ENCODE measurements at regions not wholly inside any gene's neighbourhood (a gene's known extent, or its start where the extent isn't known, plus 50 kb on each side); places are given as distances from the start of the nearest gene placed in this dataset.

GRCh38 chr2:34729845-34730244 lies 1130.7 kb upstream of the FAM98A start:
- TF ChIP-seq CTCF (conservative IDR thresholded peaks at IDR 0.05; ENCODE audit: low read depth, low read length) (no peak), EZH2 (IDR thresholded peaks at IDR 0.05; ENCODE audit: low read length, unreplicated experiment) (no peak), EZH2phosphoT487 (IDR thresholded peaks at IDR 0.05; ENCODE audit: borderline replicate concordance, low read length) (no peak)
- Histone ChIP-seq H4K20me1 (ENCODE audit: low read length) (no peaks in the 10 kb centered on the region), H3K4me3 (ENCODE audit: low read length) (no peak overlapping the region), H3K27ac (ENCODE audit: low read length) (no peak overlapping the region), H3K9me2 (replicated peaks; ENCODE audit: low read length) (no peaks in the 10 kb centered on the region), H3F3A (ENCODE audit: low read length, unreplicated experiment) (no peaks in the 10 kb centered on the region), H3K9ac (ENCODE audit: low read length) (no peak overlapping the region), H2AFZ (ENCODE audit: low read length) (no peak overlapping the region), H3K4me1 (ENCODE audit: insufficient read depth, low read length) (no peaks in the 10 kb centered on the region), H3K4me2 (ENCODE audit: low read length) (no peak overlapping the region), H3K79me2 (ENCODE audit: low read length) (no peaks in the 10 kb centered on the region), H3K9me3 (ENCODE audit: low read length) (no peaks in the 10 kb centered on the region), H3K27me3 (ENCODE audit: low read length) (no peaks in the 10 kb centered on the region), H3K36me3 (ENCODE audit: low read depth, low read length) (no peaks in the 10 kb centered on the region)
- ChIA-PET POLR2A (ENCODE audit: unreplicated experiment) (no interaction called here), CTCF (no interaction called here)
- intact Hi-C loops (cut with micrococcal nuclease): no loop called here
- ATAC-seq (no peak), DNase-seq (no peak)
- BruUV-seq (replicated peaks): no TSS peak

GRCh38 chr2:34724107-34724506 lies 1125.0 kb upstream of the FAM98A start:
- Histone ChIP-seq H3K9ac (ENCODE audit: low read length) (no peak overlapping the region), H2AFZ (ENCODE audit: low read length) (no peak overlapping the region), H3K4me3 (ENCODE audit: low read length) (no peak overlapping the region), H3F3A (ENCODE audit: low read length, unreplicated experiment) (no peaks in the 10 kb centered on the region), H3K27me3 (ENCODE audit: low read length) (no peaks in the 10 kb centered on the region), H3K79me2 (ENCODE audit: low read length) (no peaks in the 10 kb centered on the region), H3K9me3 (ENCODE audit: low read length) (no peaks in the 10 kb centered on the region; the same call in 1 of the 2 replicates), H3K4me1 (ENCODE audit: insufficient read depth, low read length) (no peaks in the 10 kb centered on the region), H3K27ac (ENCODE audit: low read length) (no peak overlapping the region), H3K36me3 (ENCODE audit: low read depth, low read length) (no peaks in the 10 kb centered on the region), H3K9me2 (replicated peaks; ENCODE audit: low read length) (no peaks in the 10 kb centered on the region), H3K4me2 (ENCODE audit: low read length) (no peak overlapping the region), H4K20me1 (ENCODE audit: low read length) (no peaks in the 10 kb centered on the region)
- POLR2A ChIA-PET (ENCODE audit: unreplicated experiment): no interaction called here
- TF ChIP-seq CTCF (conservative IDR thresholded peaks at IDR 0.05; ENCODE audit: low read depth, low read length) (no peak), EZH2 (IDR thresholded peaks at IDR 0.05; ENCODE audit: low read length, unreplicated experiment) (no peak), EZH2phosphoT487 (IDR thresholded peaks at IDR 0.05; ENCODE audit: borderline replicate concordance, low read length) (no peak)
- no peak for DNase-seq
- intact Hi-C loops (cut with micrococcal nuclease): no loop called here
- CTCF ChIA-PET: no interaction called here
- ATAC-seq: no peak
- no TSS peak for BruUV-seq (replicated peaks)

- no peak for DNase-seq
- no peaks in the 10 kb centered on the region for H3K9me2 ChIP-seq (replicated peaks; ENCODE audit: low read length)
- no peak for TF ChIP-seq CTCF (conservative IDR thresholded peaks at IDR 0.05; ENCODE audit: low read depth, low read length)
- no peak for TF ChIP-seq EZH2phosphoT487 (IDR thresholded peaks at IDR 0.05; ENCODE audit: borderline replicate concordance, low read length)
- no peak for TF ChIP-seq EZH2 (IDR thresholded peaks at IDR 0.05; ENCODE audit: low read length, unreplicated experiment)
- no peaks in the 10 kb centered on the region; the same call in 1 of the 2 replicates for H3K9me3 ChIP-seq (ENCODE audit: low read length)
- CTCF ChIA-PET: no interaction called here
- H3K9ac ChIP-seq (ENCODE audit: low read length): no peak overlapping the region
- no peaks in the 10 kb centered on the region for H4K20me1 ChIP-seq (ENCODE audit: low read length)
- no peak overlapping the region for H3K4me2 ChIP-seq (ENCODE audit: low read length)
- POLR2A ChIA-PET (ENCODE audit: unreplicated experiment): no interaction called here
- no peaks in the 10 kb centered on the region for H3K4me1 ChIP-seq (ENCODE audit: insufficient read depth, low read length)
- H2AFZ ChIP-seq (ENCODE audit: low read length): no peak overlapping the region
- H3K36me3 ChIP-seq (ENCODE audit: low read depth, low read length): no peaks in the 10 kb centered on the region
- no peak overlapping the region for H3K27ac ChIP-seq (ENCODE audit: low read length)
- no peak for ATAC-seq
- no peaks in the 10 kb centered on the region for H3K79me2 ChIP-seq (ENCODE audit: low read length)
- intact Hi-C loops (cut with micrococcal nuclease): no loop called here
- no peaks in the 10 kb centered on the region for H3K27me3 ChIP-seq (ENCODE audit: low read length)
- no peak overlapping the region for H3K4me3 ChIP-seq (ENCODE audit: low read length)
- H3F3A ChIP-seq (ENCODE audit: low read length, unreplicated experiment): no peaks in the 10 kb centered on the region
- BruUV-seq (replicated peaks): no TSS peak
These were observed 1124.6 kb upstream of the FAM98A start for GRCh38 chr2:34723683-34724082.
